MCF 10A (cell line): ENCODE measurements at regions not wholly inside any gene's neighbourhood (a gene's known extent, or its start where the extent isn't known, plus 50 kb on each side); places are given as distances from the start of the nearest gene placed in this dataset.
A peak's percentile ranks its signal among the peaks of the same experiment; 100 is the strongest.

ENCODE experiments used
- BruUV-seq: library from RNA; stranded (reverse); fragments of 400-500 nt; replicated peaks from 2 replicates; lab custom pipeline; 2021; lab: Mats Ljungman, UMichigan
- CTCF ChIA-PET: fragments of 300-600 bp; sonication (Branson Sonifier 250); formaldehyde crosslinking; extraction: SDS; loops from one replicate; lab custom pipeline; 2021; ENCODE audit warnings: antibody characterized with exemption, inconsistent platforms; lab: Yijun Ruan, JAX
- POLR2A ChIA-PET: fragments of 300-600, 350-650 bp; sonication (Branson Sonifier 250); formaldehyde crosslinking; extraction: SDS; loops from one replicate; lab custom pipeline; 2020; ENCODE audit warnings: antibody characterized with exemption, inconsistent platforms; lab: Yijun Ruan, JAX
- DNase-seq: peaks from one replicate; pipeline ENCODE4 v3.0.0-alpha.2; 2018; ENCODE audit not compliant: unreplicated experiment
- H3K27ac Mint-ChIP-seq: one replicate; pipeline ENCODE4 v1.8.0; 2022; ENCODE audit warnings: mild to moderate bottlenecking, low read depth, mixed read lengths; ENCODE audit not compliant: unreplicated experiment
- H3K27me3 Mint-ChIP-seq: one replicate; pipeline ENCODE4 v1.8.0; 2022; ENCODE audit warnings: mixed read lengths; ENCODE audit not compliant: insufficient read depth, unreplicated experiment
- H3K36me3 Mint-ChIP-seq: one replicate; pipeline ENCODE4 v1.8.0; 2022; ENCODE audit warnings: mild to moderate bottlenecking, moderate library complexity, mixed read lengths; ENCODE audit not compliant: insufficient read depth, unreplicated experiment
- H3K4me1 Mint-ChIP-seq: one replicate; pipeline ENCODE4 v1.8.0; 2022; ENCODE audit warnings: mixed read lengths; ENCODE audit not compliant: insufficient read depth, unreplicated experiment
- H3K4me3 Mint-ChIP-seq: one replicate; pipeline ENCODE4 v1.8.0; 2022; ENCODE audit warnings: mild to moderate bottlenecking, moderate library complexity, mixed read lengths; ENCODE audit not compliant: unreplicated experiment
- H3K9me3 Mint-ChIP-seq: one replicate; pipeline ENCODE4 v1.8.0; 2022; ENCODE audit warnings: mixed read lengths; ENCODE audit not compliant: unreplicated experiment
- intact Hi-C: fragments of 100-400 bp; cut with micrococcal nuclease; formaldehyde crosslinking; loops from 2 replicates; pipeline ENCODE4 v1.14.1; 2022
- TF ChIP-seq, protein P1 (sequence below): fragments of 200-600 bp; IDR thresholded peaks from one replicate; pipeline ENCODE4 v1.8.0; 2022; ENCODE audit warnings: antibody characterized with exemption, mild to moderate bottlenecking; ENCODE audit not compliant: unreplicated experiment

DNA sequence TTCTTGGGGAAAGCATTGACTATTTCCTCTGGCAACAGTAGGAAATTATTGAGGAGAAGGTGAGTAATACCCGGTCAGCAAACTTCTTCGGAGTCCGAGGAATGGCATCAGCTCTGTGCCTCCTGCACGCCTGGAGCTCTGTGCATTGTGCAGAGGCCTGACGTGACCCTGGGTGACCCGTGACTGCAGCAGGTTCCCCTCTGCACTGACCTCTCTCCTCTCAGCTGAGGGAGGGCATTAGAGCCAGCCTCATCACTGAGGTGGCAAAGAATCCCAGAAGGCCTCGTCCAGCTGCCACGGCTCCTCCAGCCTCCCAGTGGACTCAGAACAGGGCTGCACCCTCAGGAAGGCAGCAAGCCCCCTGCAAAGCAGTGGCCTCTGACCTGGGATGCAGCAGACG, 502.9 kb downstream of the CD83 start:
- H3K27me3 Mint-ChIP-seq = no peaks in the 10 kb centered on the region
- H3K27ac Mint-ChIP-seq = no peak overlapping the region
- H3K4me1 Mint-ChIP-seq = no peaks in the 10 kb centered on the region
- TF ChIP-seq, protein P1, sequence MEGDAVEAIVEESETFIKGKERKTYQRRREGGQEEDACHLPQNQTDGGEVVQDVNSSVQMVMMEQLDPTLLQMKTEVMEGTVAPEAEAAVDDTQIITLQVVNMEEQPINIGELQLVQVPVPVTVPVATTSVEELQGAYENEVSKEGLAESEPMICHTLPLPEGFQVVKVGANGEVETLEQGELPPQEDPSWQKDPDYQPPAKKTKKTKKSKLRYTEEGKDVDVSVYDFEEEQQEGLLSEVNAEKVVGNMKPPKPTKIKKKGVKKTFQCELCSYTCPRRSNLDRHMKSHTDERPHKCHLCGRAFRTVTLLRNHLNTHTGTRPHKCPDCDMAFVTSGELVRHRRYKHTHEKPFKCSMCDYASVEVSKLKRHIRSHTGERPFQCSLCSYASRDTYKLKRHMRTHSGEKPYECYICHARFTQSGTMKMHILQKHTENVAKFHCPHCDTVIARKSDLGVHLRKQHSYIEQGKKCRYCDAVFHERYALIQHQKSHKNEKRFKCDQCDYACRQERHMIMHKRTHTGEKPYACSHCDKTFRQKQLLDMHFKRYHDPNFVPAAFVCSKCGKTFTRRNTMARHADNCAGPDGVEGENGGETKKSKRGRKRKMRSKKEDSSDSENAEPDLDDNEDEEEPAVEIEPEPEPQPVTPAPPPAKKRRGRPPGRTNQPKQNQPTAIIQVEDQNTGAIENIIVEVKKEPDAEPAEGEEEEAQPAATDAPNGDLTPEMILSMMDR = no peak
- POLR2A ChIA-PET = no interaction called here
- no peaks in the 10 kb centered on the region for H3K36me3 Mint-ChIP-seq
- H3K4me3 Mint-ChIP-seq = no peak overlapping the region
- CTCF ChIA-PET = no interaction called here
- no TSS peak for BruUV-seq
- no peaks in the 10 kb centered on the region for H3K9me3 Mint-ChIP-seq
- DNase-seq = no peak
- intact Hi-C loops = no loop called here

DNA sequence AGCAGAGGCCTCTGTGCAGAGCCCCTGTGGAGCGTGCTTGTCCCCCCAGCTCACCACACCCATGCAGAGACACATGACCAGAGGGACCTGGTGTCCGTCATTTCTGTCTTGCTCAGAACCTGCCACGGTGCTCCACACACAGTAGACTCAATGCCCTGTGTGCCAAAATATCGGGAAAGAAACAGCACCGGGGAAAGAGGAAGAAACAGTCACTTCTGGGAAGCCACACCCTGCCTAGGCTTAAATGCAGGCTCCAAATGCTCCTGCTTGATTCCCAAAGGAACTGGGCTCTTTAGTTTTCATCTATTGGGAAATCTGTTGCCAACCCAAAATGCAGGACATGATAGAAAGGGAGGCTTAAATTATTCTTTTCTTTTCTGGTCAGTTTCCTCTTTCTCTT, 503.9 kb downstream of the CD83 start:
- Mint-ChIP-seq H3K9me3 (no peaks in the 10 kb centered on the region), H3K4me3 (no peak overlapping the region), H3K4me1 (no peaks in the 10 kb centered on the region), H3K27me3 (no peaks in the 10 kb centered on the region), H3K36me3 (no peaks in the 10 kb centered on the region), H3K27ac (no peak overlapping the region)
- ChIA-PET POLR2A (interaction anchor here (0.6 kb wide), 1 partner anchor 70 kb away, joined by 3 read pairs; no protein-coding TSS in a partner anchor), CTCF (no interaction called here)
- DNase-seq = peak; percentile 26
- intact Hi-C loops = no loop called here
- TF ChIP-seq, protein P1 = no peak
- no TSS peak for BruUV-seq

DNA sequence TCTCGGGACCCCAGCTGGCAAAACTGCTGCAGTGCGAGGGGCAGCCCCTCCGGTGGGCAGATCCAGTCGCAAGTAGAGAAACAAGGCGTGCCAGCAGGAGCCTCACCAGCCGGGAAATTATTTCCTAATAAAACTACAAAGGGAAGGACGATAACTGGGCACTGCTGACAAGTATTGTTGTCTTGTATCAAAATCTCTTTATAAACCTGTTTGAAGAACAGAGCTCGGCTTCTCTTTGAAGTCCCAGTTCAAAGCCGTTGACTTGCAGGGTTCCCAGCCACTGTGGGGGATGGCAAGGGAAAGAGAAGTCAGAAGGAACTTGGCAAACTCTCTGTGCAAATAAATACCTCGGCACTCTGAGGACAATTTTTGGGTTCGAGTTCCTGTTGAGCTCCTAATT, 504.5 kb downstream of the CD83 start:
- POLR2A ChIA-PET = interaction anchor here (0.6 kb wide), 1 partner anchor 70 kb away, joined by 3 read pairs; no protein-coding TSS in a partner anchor
- TF ChIP-seq, protein P1 = no peak

DNA sequence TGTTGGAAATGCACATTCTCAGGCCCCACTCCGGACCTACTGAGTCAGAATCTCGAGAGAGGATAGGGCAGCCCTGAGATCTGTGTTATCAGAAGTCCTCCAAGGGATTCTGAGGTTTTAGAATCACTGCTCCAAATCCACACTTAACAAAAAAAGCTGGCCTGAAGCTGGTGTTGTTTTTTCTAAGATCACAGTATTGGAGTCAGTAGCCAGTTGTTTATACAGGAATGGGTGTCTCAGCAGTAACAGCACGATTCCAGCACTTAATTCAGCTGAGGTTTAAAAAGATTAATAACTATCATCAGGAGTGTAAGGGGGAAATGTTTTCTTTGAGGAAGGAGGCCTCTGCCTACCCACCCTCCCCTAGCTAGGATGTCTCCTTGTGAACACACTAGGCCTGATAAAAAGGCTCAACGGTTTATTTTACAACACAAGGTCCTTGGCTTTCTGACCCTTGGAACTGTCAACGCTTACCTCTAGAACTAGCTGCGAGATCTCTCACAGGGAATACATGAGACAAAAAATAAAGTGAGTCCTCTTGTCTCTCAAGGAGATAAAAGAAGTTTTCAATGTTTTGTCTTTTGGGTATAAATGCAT, 505.4 kb downstream of the CD83 start:
- BruUV-seq = no TSS peak
- no peak overlapping the region for H3K27ac Mint-ChIP-seq
- intact Hi-C loops = no loop called here
- no peaks in the 10 kb centered on the region for H3K9me3 Mint-ChIP-seq
- H3K4me3 Mint-ChIP-seq = no peak overlapping the region
- no peak for DNase-seq
- TF ChIP-seq, protein P1 = no peak
- H3K27me3 Mint-ChIP-seq = no peaks in the 10 kb centered on the region
- CTCF ChIA-PET = no interaction called here
- no peaks in the 10 kb centered on the region for H3K36me3 Mint-ChIP-seq
- no peaks in the 10 kb centered on the region for H3K4me1 Mint-ChIP-seq
- POLR2A ChIA-PET = no interaction called here

More for the DNA sequence above, 504.5 kb downstream of the CD83 start:
- no peak overlapping the region for H3K4me3 Mint-ChIP-seq
- H3K36me3 Mint-ChIP-seq = no peaks in the 10 kb centered on the region
- no TSS peak for BruUV-seq
- no peaks in the 10 kb centered on the region for H3K4me1 Mint-ChIP-seq
- H3K27me3 Mint-ChIP-seq = no peaks in the 10 kb centered on the region
- no peak overlapping the region for H3K27ac Mint-ChIP-seq
- no peaks in the 10 kb centered on the region for H3K9me3 Mint-ChIP-seq
- DNase-seq = no peak
- intact Hi-C loops = no loop called here
- CTCF ChIA-PET = no interaction called here
